HCT116 (cell line): ENCODE measurements at regions not wholly inside any gene's neighbourhood (a gene's known extent, or its start where the extent isn't known, plus 50 kb on each side); places are given as distances from the start of the nearest gene placed in this dataset.

Experiments used
- ATAC-seq: fragments of 200-7000 bp; cut with Tn5 transposase; 2 replicates; pipeline ENCODE4 v1.9.1; 2020; ENCODE audit warnings: mild to moderate bottlenecking, moderate library complexity
- BruUV-seq: library from RNA; stranded (reverse); fragments of 400-500 nt; replicated peaks from 2 replicates; lab custom pipeline; 2021; lab: Mats Ljungman, UMichigan
- CTCF ChIA-PET: fragments of 300-600 bp; sonication (Branson Sonifier 250); formaldehyde crosslinking; loops from one replicate; lab custom pipeline; 2021; ENCODE audit warnings: antibody characterized with exemption; lab: Charles Lee
- POLR2A ChIA-PET: fragments of 300-600, 350-600 bp; sonication (Branson Sonifier 250); formaldehyde crosslinking; loops from one replicate; lab custom pipeline; 2021; ENCODE audit warnings: antibody characterized with exemption; lab: Charles Lee
- RAD21 ChIA-PET, 2 experiments: fragments of 300-600 bp; sonication (Branson Sonifier 250); formaldehyde crosslinking; loops; one replicate each; lab custom pipeline; 2023; ENCODE audit warnings: low total read pairs in 2 of 2; ENCODE audit not compliant: uncharacterized antibody in 2 of 2, unreplicated experiment in 2 of 2, low non-redundant PET in 1 of 2; lab: Charles Lee
- DNase-seq: peaks from one replicate; pipeline ENCODE4 v3.0.0-alpha.2; 2010; ENCODE audit warnings: low read depth, low spot score
- H2AFZ ChIP-seq: fragments of 200-600 bp; shearing (Covaris generic), sonication (generic); 2 replicates; pipeline ENCODE4 v1.6.1; 2017; ENCODE audit warnings: low read depth, mixed run types, mixed read lengths, antibody characterized with exemption, low read length; ENCODE audit not compliant: poor library complexity, severe bottlenecking
- H3K27ac ChIP-seq: 2 replicates; pipeline ENCODE4 v1.5.1; 2012; ENCODE audit warnings: low read depth, low read length
- H3K27me3 ChIP-seq: fragments of 200-600 bp; sonication (generic); 2 replicates; pipeline ENCODE4 v1.6.1; 2016; ENCODE audit warnings: mixed run types, low read length, mixed read lengths; ENCODE audit not compliant: insufficient read depth
- H3K36me3 ChIP-seq, 2 experiments: fragments of 200-500 bp in 1 of 2; fragments of 200-600 bp in 1 of 2; sonication (Bioruptor generic) in 1 of 2; sonication (generic) in 1 of 2; 2 replicates each; pipeline versions ENCODE4 v1.5.1 to v1.6.1; 2014 to 2016; ENCODE audit warnings: low read length in 2 of 2, inconsistent platforms in 1 of 2, mixed read lengths in 1 of 2, mixed run types in 1 of 2; ENCODE audit not compliant: insufficient read depth in 2 of 2, control insufficient read depth in 1 of 2
- H3K4me1 ChIP-seq, 2 experiments: fragments of 200-600 bp in 1 of 2; sonication (generic) in 1 of 2; 2 replicates each; pipeline versions ENCODE4 v1.5.1 to v1.6.1; 2012 to 2017; ENCODE audit warnings: low read length in 2 of 2, inconsistent platforms in 1 of 2, mild to moderate bottlenecking in 1 of 2, mixed read lengths in 1 of 2, mixed run types in 1 of 2, moderate library complexity in 1 of 2; ENCODE audit not compliant: insufficient read depth in 2 of 2, control insufficient read depth in 1 of 2
- H3K4me2 ChIP-seq: fragments of 200-600 bp; sonication (generic); 2 replicates; pipeline ENCODE4 v1.6.1; 2017; ENCODE audit warnings: mixed run types, low read length, mixed read lengths
- H3K4me3 ChIP-seq, 2 experiments: fragments of 200-600 bp in 1 of 2; sonication (generic) in 1 of 2; replicated peaks in 1 of 2; 2 replicates each; pipeline ENCODE4 v1.5.1; 2011 to 2016; ENCODE audit warnings: low read length in 2 of 2, control low read depth in 1 of 2, low read depth in 1 of 2, mild to moderate bottlenecking in 1 of 2, mixed read lengths in 1 of 2, mixed run types in 1 of 2
- H3K79me2 ChIP-seq: fragments of 200-600 bp; sonication (generic); 2 replicates; pipeline ENCODE4 v1.6.1; 2017; ENCODE audit warnings: mild to moderate bottlenecking, mixed run types, low read length, moderate library complexity, mixed read lengths; ENCODE audit not compliant: insufficient read depth
- H3K9ac ChIP-seq: fragments of 200-600 bp; sonication (generic); 2 replicates; pipeline ENCODE4 v1.6.1; 2016; ENCODE audit warnings: low read length, mixed read lengths
- H3K9me2 ChIP-seq: fragments of 200-600 bp; sonication (generic), shearing (Covaris generic); 2 replicates; pipeline ENCODE4 v1.6.1; 2017; ENCODE audit warnings: mixed run types, mild to moderate bottlenecking, moderate library complexity; ENCODE audit not compliant: insufficient read depth
- H3K9me3 ChIP-seq, 2 experiments: fragments of 200-500 bp in 1 of 2; fragments of 200-600 bp in 1 of 2; sonication (Bioruptor generic) in 1 of 2; sonication (generic) in 1 of 2; 2 replicates each; pipeline ENCODE4 v1.6.1; 2014 to 2017; ENCODE audit warnings: low read length in 2 of 2, mixed read lengths in 2 of 2, inconsistent platforms in 1 of 2, low read depth in 1 of 2, mild to moderate bottlenecking in 1 of 2, mixed run types in 1 of 2, moderate library complexity in 1 of 2; ENCODE audit not compliant: control insufficient read depth in 1 of 2, insufficient read depth in 1 of 2
- H4K20me1 ChIP-seq: fragments of 200-600 bp; sonication (generic), shearing (Covaris generic); 2 replicates; pipeline ENCODE4 v1.6.1; 2017; ENCODE audit warnings: mixed run types, mild to moderate bottlenecking, moderate library complexity; ENCODE audit not compliant: insufficient read depth
- ATF3 ChIP-seq: IDR thresholded peaks from 2 replicates; pipeline ENCODE4 v1.6.1; 2012
- CBX3 ChIP-seq: IDR thresholded peaks from 2 replicates; pipeline ENCODE4 v1.6.1; 2012; ENCODE audit warnings: low read depth
- CTCF ChIP-seq, 3 experiments: fragments of 200-600 bp in 1 of 3; sonication (generic) in 1 of 3; IDR thresholded peaks in 2 of 3; conservative IDR thresholded peaks in 1 of 3; 2 replicates each; pipeline ENCODE4 v1.5.1; 2012 to 2017; ENCODE audit warnings: low read depth in 2 of 3, low read length in 2 of 3, antibody characterized with exemption in 1 of 3, borderline replicate concordance in 1 of 3, control low read depth in 1 of 3, mild to moderate bottlenecking in 1 of 3, mixed read lengths in 1 of 3, mixed run types in 1 of 3, moderate library complexity in 1 of 3; ENCODE audit not compliant: insufficient read depth in 1 of 3
- ELF1 ChIP-seq: IDR thresholded peaks from 2 replicates; pipeline ENCODE4 v1.6.1; 2012; ENCODE audit warnings: low read depth, borderline replicate concordance
- EZH2 ChIP-seq: fragments of 200-600 bp; sonication (generic); IDR thresholded peaks from 2 replicates; pipeline ENCODE4 v1.6.1; 2017; ENCODE audit warnings: antibody characterized with exemption, mixed run types
- EZH2phosphoT487 ChIP-seq: fragments of 200-600 bp; IDR thresholded peaks from 2 replicates; pipeline ENCODE4 v1.6.1; 2018; ENCODE audit warnings: antibody characterized with exemption, borderline replicate concordance
- FOSL1 ChIP-seq: IDR thresholded peaks from 2 replicates; pipeline ENCODE4 v1.6.1; 2012; ENCODE audit warnings: low read depth
- MAX ChIP-seq: IDR thresholded peaks from 2 replicates; pipeline ENCODE4 v1.6.1; 2012
- POLR2A ChIP-seq: IDR thresholded peaks from 2 replicates; pipeline ENCODE4 v1.7.0; 2011; ENCODE audit warnings: borderline replicate concordance; ENCODE audit not compliant: insufficient read depth, insufficient read length; ENCODE audit errors: extremely low read depth
- POLR2AphosphoS5 ChIP-seq: IDR thresholded peaks from 2 replicates; pipeline ENCODE4 v1.6.1; 2011; ENCODE audit warnings: mild to moderate bottlenecking, low read depth, low read length, moderate library complexity
- REST ChIP-seq: IDR thresholded peaks from 2 replicates; pipeline ENCODE4 v1.6.1; 2012; ENCODE audit warnings: low read depth
- SIN3A ChIP-seq: IDR thresholded peaks from 2 replicates; pipeline ENCODE4 v1.6.1; 2012; ENCODE audit warnings: low read depth
- SP1 ChIP-seq: IDR thresholded peaks from 2 replicates; pipeline ENCODE4 v1.6.1; 2012; ENCODE audit warnings: low read depth
- SRF ChIP-seq: IDR thresholded peaks from 2 replicates; pipeline ENCODE4 v1.6.1; 2012; ENCODE audit warnings: low read depth
- TCF7L2 ChIP-seq: IDR thresholded peaks from 2 replicates; pipeline ENCODE4 v1.7.0; 2011; ENCODE audit warnings: borderline replicate concordance, inconsistent platforms; ENCODE audit not compliant: insufficient read depth, insufficient read length; ENCODE audit errors: extremely low read depth
- YY1 ChIP-seq: IDR thresholded peaks from 2 replicates; pipeline ENCODE4 v1.6.1; 2011; ENCODE audit warnings: low read length, low read depth, moderate library complexity, mild to moderate bottlenecking; ENCODE audit not compliant: insufficient replicate concordance; ENCODE audit errors: extremely low read depth
- ZBTB33 ChIP-seq: IDR thresholded peaks from 2 replicates; pipeline ENCODE4 v1.6.1; 2011; ENCODE audit warnings: mild to moderate bottlenecking, low read length, moderate library complexity; ENCODE audit not compliant: insufficient replicate concordance; ENCODE audit errors: extremely low read depth
- ZFX ChIP-seq: fragments of 450-650 bp; IDR thresholded peaks from 2 replicates; pipeline ENCODE4 v1.6.1; 2017
- ZNF274 ChIP-seq: fragments of 200-500 bp; sonication (Bioruptor generic); IDR thresholded peaks from 2 replicates; pipeline ENCODE4 v1.6.1; 2014; ENCODE audit warnings: mild to moderate bottlenecking, low read depth, low read length, inconsistent platforms
- intact Hi-C: fragments of 100-400 bp; cut with micrococcal nuclease; formaldehyde crosslinking; loops from 2 replicates; pipeline ENCODE4 v1.10.0; 2022

GRCh38 chr4:130760246-130760645 lies 1664.3 kb downstream of the C4orf33 start:
- no peak overlapping the region for H3K27ac ChIP-seq
- H3K4me3 ChIP-seq: no peak overlapping the region
- H3K79me2 ChIP-seq: no peaks in the 10 kb centered on the region
- no peak for TF ChIP-seq CTCF (IDR thresholded peaks at IDR 0.05 in 2 of 3, conservative IDR thresholded peaks at IDR 0.05 in 1 of 3; ENCODE audit: borderline replicate concordance in 1 of 3, insufficient read depth in 1 of 3, low read depth in 2 of 3, low read length in 2 of 3)
- TF ChIP-seq MAX: no peak
- TF ChIP-seq SRF: no peak
- no peak for TF ChIP-seq EZH2phosphoT487
- TF ChIP-seq POLR2A: no peak
- no peak for TF ChIP-seq SIN3A
- TF ChIP-seq SP1: no peak
- TF ChIP-seq REST: no peak
- TF ChIP-seq ZFX: no peak
- TF ChIP-seq ATF3: no peak
- TF ChIP-seq ZNF274: no peak
- TF ChIP-seq TCF7L2: no peak
- TF ChIP-seq ZBTB33: no peak
- no peak for TF ChIP-seq YY1
- no peak for TF ChIP-seq ELF1
- no peak for TF ChIP-seq POLR2AphosphoS5
- TF ChIP-seq CBX3: no peak
- TF ChIP-seq EZH2: no peak
- no peak for TF ChIP-seq FOSL1
- CTCF ChIA-PET: no interaction called here
- no peaks in the 10 kb centered on the region for H3K4me1 ChIP-seq
- no peak overlapping the region for H3K9ac ChIP-seq
- ATAC-seq: no peak
- no TSS peak for BruUV-seq
- RAD21 ChIA-PET: no interaction called here
- no peaks in the 10 kb centered on the region for H3K9me3 ChIP-seq
- no peaks in the 10 kb centered on the region; the same call in 1 of the 2 replicates for H3K9me2 ChIP-seq
- intact Hi-C loops: no loop called here
- H3K4me2 ChIP-seq: no peak overlapping the region
- no peak overlapping the region for H2AFZ ChIP-seq
- POLR2A ChIA-PET: no interaction called here
- no peaks in the 10 kb centered on the region for H3K36me3 ChIP-seq
- no peaks in the 10 kb centered on the region for H3K27me3 ChIP-seq
- DNase-seq: no peak
- H4K20me1 ChIP-seq: no peaks in the 10 kb centered on the region
